Erythroblast (primary cell): ENCODE measurements at regions not wholly inside any gene's neighbourhood (a gene's known extent, or its start where the extent isn't known, plus 50 kb on each side); places are given as distances from the start of the nearest gene placed in this dataset.

ENCODE experiments used
- GATA1 ChIP-seq: IDR thresholded peaks from 2 replicates; pipeline ENCODE4 v1.6.1; 2011; ENCODE audit warnings: low read depth, mild to moderate bottlenecking, control low read depth, low read length, moderate library complexity
- POLR2A ChIP-seq: IDR thresholded peaks from 2 replicates; pipeline ENCODE4 v1.6.1; 2011; ENCODE audit warnings: mild to moderate bottlenecking, low read length

DNA sequence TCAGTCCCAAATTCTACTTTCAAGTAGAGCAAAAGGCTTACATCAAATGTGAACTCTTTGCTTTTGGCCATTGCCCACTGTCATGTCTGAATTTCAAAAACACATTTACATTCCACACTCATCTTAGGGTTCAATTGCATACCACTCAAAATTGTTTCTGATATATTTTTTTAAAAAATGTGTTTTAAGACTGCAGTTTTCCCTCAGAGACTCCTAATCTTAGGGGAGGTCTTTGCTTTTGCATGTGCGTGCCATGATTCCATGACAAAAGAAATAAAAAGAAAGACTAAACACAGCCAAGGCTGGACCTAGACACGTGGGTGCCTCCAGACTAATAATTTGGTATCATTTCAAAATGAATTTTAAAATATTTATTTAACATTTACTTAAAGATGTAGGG is 396.8 kb upstream of the RASGRP1 start:
- no peak for TF ChIP-seq POLR2A
- no peak for TF ChIP-seq GATA1
